Eye (tissue), 1 donor: ENCODE measurements at regions not wholly inside any gene's neighbourhood (a gene's known extent, or its start where the extent isn't known, plus 50 kb on each side); places are given as distances from the start of the nearest gene placed in this dataset.
"Not testable (repeated sequence)": the region's sequence is repeated elsewhere in the genome, so short reads cannot be mapped to it uniquely, and the experiment has no call there.

ENCODE experiments used
- DNase-seq: peaks from one replicate; pipeline ENCODE4 v3.0.0-alpha.2; 2015

- not testable (repeated sequence) for DNase-seq
These were observed 64.2 kb upstream of the METTL9 start for GRCh38 chr16:21535201-21535600.

- DNase-seq: not testable (repeated sequence)
These were observed 62.6 kb upstream of the METTL9 start for GRCh38 chr16:21536740-21537139.

GRCh38 chr16:21537598-21537997, 61.8 kb upstream of the METTL9 start:
- not testable (repeated sequence) for DNase-seq

GRCh38 chr16:21539107-21539618, 60.2 kb upstream of the METTL9 start:
- DNase-seq: not testable (repeated sequence)

GRCh38 chr16:21540770-21541433, 58.5 kb upstream of the METTL9 start:
- DNase-seq: peak; percentile 20

GRCh38 chr16:21541611-21542051, 57.7 kb upstream of the METTL9 start:
- DNase-seq: not testable (repeated sequence)

GRCh38 chr16:21542075-21542474, 57.3 kb upstream of the METTL9 start:
- DNase-seq: not testable (repeated sequence)

- DNase-seq: not testable (repeated sequence)
These were observed 56.8 kb upstream of the METTL9 start for GRCh38 chr16:21542491-21543124.

GRCh38 chr16:21543151-21543836, 56.1 kb upstream of the METTL9 start:
- DNase-seq: not testable (repeated sequence)

GRCh38 chr16:21545664-21546326, 53.6 kb upstream of the METTL9 start:
- DNase-seq: not testable (repeated sequence)

- DNase-seq: not testable (repeated sequence)
These were observed 50.0 kb upstream of the METTL9 start for GRCh38 chr16:21549396-21549795.
